ENCODE measurements at regions not wholly inside any gene's neighbourhood (a gene's known extent, or its start where the extent isn't known, plus 50 kb on each side); places are given as distances from the start of the nearest gene placed in this dataset.
A peak's percentile ranks its signal among the peaks of the same experiment; 100 is the strongest.
"Not testable (repeated sequence)": the region's sequence is repeated elsewhere in the genome, so short reads cannot be mapped to it uniquely, and the experiment has no call there.

DNA sequence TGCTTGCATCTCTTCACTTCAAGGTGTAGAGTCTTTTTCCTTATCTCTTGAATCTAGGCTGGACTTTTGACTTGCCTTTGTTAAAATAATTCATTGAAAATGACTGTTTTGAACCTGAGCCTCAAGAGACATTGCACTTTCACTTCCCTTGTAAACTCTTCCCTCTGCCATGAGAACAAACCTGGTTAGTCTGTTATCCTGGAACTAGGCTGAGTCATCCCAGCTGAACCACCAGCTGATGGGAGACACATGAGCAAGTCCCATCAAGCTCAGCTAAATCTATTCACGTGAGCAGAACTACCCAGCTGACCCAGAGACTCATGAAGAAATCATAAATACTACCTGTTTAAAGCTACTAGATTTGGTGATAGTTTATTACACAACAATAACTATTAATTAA, 202.3 kb upstream of the CENPE start:
- DNase-seq (ENCODE audit: low spot score): peak; percentile 6

DNA sequence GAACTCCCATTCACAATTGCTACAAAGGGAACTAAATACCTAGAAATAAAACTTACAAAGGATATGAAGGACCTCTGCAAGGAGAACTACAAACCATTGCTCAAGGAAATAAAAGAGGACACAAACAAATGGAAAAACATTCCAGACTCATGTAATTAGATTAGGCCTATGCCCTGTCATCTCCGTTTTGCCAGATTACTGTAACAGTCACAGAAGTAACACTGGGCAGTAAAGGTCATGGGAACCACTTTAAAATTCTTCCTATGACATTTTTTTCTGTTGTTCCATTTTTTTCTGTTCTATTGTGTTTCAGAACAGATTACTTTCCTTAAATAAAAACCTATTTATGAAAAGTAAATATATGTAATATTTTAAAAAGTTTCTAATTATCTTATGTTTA, 199.4 kb upstream of the CENPE start:
- no peak for DNase-seq (ENCODE audit: low spot score)

More for the DNA sequence above, 202.3 kb upstream of the CENPE start:
- TF ChIP-seq, protein P1, sequence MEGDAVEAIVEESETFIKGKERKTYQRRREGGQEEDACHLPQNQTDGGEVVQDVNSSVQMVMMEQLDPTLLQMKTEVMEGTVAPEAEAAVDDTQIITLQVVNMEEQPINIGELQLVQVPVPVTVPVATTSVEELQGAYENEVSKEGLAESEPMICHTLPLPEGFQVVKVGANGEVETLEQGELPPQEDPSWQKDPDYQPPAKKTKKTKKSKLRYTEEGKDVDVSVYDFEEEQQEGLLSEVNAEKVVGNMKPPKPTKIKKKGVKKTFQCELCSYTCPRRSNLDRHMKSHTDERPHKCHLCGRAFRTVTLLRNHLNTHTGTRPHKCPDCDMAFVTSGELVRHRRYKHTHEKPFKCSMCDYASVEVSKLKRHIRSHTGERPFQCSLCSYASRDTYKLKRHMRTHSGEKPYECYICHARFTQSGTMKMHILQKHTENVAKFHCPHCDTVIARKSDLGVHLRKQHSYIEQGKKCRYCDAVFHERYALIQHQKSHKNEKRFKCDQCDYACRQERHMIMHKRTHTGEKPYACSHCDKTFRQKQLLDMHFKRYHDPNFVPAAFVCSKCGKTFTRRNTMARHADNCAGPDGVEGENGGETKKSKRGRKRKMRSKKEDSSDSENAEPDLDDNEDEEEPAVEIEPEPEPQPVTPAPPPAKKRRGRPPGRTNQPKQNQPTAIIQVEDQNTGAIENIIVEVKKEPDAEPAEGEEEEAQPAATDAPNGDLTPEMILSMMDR (IDR thresholded peaks at IDR 0.05; ENCODE audit: extremely low read depth, missing control alignments): no peak

DNA sequence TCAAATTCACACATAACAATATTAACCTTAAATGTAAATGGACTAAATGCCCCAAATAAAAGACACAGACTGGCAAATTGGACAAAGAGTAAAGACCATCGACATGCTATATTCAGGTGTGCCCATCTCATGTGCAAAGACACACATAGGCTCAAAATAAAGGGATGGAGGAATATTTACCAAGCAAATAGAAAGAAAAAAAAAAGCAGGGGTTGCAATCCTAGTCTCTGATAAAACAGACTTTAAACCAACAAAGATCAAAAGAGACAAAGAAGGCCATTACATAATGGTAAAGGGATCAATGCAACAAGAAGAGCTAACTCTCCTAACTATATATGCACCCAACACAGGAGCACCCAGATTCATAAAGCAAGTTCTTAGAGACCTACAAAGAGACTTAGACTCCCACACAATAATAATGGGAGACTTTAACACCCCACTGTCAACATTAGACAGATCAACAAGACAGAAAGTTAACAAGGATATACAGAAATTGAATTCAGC, 189.4 kb upstream of the CENPE start:
- DNase-seq (ENCODE audit: low spot score): not testable (repeated sequence)

More for the DNA sequence above, 199.4 kb upstream of the CENPE start:
- TF ChIP-seq, protein P1 (IDR thresholded peaks at IDR 0.05; ENCODE audit: extremely low read depth, missing control alignments): no peak

DNA sequence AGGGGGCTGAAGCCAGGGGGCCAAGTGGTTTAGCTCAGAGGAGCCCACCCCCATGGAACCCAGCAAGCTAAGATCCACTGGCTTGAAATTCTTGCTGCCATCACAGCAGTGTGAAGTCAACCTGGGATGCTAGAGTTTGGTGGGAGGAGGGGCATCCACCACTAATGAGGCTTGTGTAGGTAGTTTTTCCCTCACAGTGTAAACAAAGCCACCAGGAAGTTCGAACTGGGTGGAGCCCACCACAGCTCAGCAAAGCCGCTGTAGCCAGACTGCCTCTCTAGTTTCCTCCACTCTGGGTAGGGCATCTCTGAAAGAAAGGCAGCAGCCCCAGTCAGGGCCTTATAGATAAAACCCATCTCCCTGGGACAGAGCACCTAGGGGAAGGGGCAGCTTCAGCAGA, 187.4 kb upstream of the CENPE start:
- not testable (repeated sequence) for DNase-seq (ENCODE audit: low spot score)

DNA sequence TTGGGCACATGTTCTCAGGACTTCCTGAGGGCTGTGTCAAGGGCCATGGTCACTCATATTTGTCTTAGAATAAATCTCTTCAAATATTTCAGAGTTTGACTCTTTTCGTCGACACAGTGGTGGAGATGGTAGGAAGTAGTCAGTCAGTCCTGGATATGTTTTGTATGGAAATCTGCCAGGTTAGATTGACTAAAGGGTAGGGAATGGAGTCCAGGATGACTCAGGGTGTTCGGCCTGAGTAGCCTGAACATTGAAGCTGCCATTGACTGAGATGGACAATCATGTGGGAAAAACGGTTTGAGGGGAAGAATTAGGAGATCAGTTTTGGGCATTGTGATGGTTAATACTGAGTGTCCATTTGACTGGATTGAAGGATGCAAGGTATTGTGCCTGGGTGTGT, 177.1 kb upstream of the CENPE start:
- DNase-seq (ENCODE audit: low spot score): no peak
- TF ChIP-seq, protein P1 (IDR thresholded peaks at IDR 0.05; ENCODE audit: extremely low read depth, missing control alignments): no peak

DNA sequence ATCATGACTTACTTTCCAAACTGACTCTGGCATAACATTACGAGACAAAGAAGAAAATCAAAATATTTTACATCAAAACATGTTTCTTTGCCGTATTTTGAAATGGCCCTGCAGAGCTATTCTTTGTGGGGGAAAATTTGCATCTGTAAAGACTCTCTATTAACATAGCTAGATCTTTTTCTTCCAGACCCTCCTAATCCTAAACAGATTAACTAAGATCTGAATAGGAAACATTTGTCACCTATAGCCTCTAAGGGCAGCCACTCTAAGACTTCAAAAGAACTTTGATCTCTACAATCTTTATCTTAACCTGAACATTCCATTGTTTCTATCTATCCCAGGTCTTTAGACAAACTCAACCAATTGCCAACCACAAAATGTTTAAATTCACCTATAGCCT, 176.6 kb upstream of the CENPE start:
- DNase-seq (ENCODE audit: low spot score): no peak
- TF ChIP-seq, protein P1 (IDR thresholded peaks at IDR 0.05; ENCODE audit: extremely low read depth, missing control alignments): no peak

DNA sequence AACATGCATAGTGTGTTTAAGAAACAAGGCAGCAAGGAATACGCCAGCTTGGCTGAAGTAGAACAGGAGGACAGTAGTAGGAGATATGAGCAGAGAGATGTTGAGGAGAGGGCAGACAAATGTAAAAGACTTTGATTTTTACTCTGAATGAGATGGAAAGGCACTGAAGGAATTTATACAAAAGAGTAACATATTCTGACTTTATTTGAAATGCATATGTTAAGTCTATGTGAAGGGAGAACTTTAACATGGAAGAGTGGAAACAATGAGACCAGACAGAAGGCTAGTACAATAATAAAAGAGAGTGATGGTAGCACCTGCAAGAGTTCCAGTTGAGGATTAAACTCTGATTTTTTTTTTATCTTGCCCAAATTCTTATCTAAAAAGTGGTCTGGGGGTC, 176.2 kb upstream of the CENPE start:
- no peak for DNase-seq (ENCODE audit: low spot score)
- TF ChIP-seq, protein P1 (IDR thresholded peaks at IDR 0.05; ENCODE audit: extremely low read depth, missing control alignments): no peak

DNA sequence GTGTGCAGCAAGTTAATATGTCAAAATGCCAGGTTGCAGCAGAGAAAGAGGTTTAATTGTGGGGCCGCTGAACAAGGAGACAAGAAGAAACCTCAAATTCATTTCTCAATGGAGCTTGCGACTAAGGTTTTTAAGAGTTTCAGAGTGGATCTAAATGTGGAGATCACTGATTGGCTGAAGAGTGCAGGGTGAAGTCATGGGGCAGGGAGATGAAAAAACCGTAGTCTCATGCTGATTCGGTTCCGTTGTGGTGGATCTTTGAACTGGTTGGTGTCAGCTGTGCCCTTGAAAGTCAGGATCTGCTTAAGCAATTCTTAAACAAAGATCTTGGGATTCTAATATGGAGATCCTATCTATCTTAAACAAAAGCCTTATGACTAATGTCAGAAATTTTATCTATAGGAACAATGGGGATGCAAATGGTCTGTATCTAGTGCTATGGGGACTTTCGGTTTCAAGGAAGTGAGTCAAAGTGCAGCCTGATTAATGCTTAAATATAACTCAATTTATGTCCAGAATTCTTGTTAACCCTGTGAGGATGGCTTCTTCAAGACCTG, 173.9 kb upstream of the CENPE start:
- DNase-seq (ENCODE audit: low spot score): no peak
- TF ChIP-seq, protein P1 (IDR thresholded peaks at IDR 0.05; ENCODE audit: extremely low read depth, missing control alignments): no peak
